ENCODE measurements at regions not wholly inside any gene's neighbourhood (a gene's known extent, or its start where the extent isn't known, plus 50 kb on each side); places are given as distances from the start of the nearest gene placed in this dataset.

DNA sequence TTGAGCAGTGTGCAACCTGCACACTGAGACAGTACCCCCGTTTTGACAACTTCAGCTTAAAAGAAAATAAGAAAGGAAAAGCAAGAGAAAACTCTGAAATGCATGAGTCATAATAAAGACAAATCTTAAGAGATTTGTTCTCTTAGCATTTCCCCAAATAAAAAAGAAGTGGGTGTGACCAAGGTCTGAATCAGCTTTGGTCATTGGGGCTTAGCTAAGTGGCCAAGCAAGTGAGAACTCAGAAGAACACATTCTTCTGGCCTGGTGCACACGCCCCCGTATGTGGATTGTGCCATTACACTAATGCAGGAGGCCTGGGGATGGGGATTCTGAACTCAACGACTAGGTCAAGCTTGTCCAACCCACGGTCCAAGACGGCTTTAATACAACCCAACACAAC lies 56.9 kb upstream of the PDZRN3 start:
- no peak overlapping the region for H3K27ac ChIP-seq
- no peak for TF ChIP-seq ZFX (IDR thresholded peaks at IDR 0.05)
- TF ChIP-seq, protein P1, sequence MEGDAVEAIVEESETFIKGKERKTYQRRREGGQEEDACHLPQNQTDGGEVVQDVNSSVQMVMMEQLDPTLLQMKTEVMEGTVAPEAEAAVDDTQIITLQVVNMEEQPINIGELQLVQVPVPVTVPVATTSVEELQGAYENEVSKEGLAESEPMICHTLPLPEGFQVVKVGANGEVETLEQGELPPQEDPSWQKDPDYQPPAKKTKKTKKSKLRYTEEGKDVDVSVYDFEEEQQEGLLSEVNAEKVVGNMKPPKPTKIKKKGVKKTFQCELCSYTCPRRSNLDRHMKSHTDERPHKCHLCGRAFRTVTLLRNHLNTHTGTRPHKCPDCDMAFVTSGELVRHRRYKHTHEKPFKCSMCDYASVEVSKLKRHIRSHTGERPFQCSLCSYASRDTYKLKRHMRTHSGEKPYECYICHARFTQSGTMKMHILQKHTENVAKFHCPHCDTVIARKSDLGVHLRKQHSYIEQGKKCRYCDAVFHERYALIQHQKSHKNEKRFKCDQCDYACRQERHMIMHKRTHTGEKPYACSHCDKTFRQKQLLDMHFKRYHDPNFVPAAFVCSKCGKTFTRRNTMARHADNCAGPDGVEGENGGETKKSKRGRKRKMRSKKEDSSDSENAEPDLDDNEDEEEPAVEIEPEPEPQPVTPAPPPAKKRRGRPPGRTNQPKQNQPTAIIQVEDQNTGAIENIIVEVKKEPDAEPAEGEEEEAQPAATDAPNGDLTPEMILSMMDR (conservative IDR thresholded peaks at IDR 0.05): no peak

DNA sequence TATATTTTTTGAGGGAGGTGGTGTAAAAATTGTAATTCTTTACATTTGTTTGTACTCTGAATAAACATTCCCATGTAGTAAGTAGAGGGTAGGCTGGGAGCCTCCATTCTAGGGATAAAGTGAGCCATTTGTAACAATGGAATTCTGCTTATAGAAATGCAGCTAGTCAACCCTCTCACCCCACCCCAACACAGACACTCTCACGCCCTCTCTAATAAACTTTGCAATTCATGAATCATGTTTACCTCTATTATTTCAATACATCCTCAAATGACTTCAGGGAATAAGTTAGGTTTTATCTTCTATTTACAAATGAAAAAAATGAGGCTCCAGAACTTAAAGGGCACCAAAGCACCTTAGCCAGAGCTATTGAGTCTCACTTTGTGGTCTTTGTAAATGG lies 56.5 kb upstream of the PDZRN3 start:
- TF ChIP-seq, protein P1 (conservative IDR thresholded peaks at IDR 0.05): no peak
- no peak for TF ChIP-seq ZFX (IDR thresholded peaks at IDR 0.05)
- H3K27ac ChIP-seq: no peak overlapping the region

DNA sequence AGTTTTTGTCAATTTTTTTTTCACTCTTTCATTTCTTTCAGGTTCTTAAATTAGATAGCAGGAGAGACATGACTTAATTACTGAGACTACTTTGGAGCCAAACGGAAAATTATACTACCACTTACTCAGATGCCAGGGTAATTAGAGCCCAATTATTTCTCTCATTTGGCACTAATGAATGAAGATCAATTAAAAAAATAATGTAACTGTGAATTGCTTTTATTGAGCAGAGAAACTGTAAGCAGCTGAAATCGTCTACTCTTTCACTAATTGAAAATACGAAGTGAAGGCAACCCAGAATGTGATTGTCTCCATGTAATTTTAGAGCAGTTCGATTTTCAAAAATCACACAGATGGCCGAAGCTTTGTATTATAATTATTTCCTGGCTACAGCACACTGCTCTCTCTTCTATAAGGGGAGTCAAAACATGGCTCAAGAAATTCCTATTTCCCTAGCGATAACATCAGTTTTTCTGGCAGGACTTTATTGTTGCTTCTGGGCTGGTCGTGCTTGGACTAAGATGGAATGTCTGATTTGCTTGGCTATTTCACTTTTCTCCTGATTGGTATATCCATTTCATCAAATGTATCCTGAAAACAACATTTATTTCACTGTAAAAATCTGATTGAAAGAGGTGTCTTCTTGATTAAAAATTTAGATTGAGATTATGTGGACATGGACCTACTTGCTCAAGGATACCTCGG lies 55.8 kb upstream of the PDZRN3 start:
- H3K27ac ChIP-seq: no peak overlapping the region
- TF ChIP-seq, protein P1 (conservative IDR thresholded peaks at IDR 0.05): no peak
- TF ChIP-seq ZFX (IDR thresholded peaks at IDR 0.05): no peak

DNA sequence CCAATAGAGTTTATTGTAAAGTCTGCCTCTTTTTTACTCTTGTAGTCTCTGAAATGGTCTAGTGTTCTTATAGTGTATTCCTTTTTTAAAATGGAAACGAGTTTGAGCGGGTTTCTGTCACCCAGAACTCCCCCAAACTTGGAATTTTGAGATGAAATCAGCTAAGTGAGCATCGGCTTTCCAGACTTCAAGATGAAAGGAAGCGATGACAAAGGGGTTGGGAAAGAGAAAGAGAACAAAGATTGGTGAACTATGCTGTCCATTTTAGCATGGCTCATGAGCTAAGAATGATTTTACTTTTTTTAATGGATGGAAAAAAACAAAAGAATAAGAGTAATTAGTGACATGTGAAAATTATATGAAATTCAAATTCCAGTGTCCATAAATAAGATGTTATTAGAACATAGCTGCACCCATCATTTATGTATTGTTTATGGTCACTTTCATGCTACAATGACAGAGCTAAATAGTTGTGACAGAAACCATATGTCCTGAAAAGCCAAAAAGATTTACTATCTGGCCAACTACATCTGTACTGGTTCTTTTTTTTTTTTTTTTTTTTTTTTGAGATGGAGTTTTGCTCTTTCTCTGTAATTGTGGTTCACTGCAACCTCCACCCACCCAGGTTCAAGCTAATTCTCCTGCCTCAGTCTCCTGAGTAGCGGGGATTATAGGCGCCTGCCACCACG lies 52.7 kb upstream of the PDZRN3 start:
- no peak for TF ChIP-seq ZFX (IDR thresholded peaks at IDR 0.05)
- TF ChIP-seq, protein P1 (conservative IDR thresholded peaks at IDR 0.05): no peak
- no peak overlapping the region for H3K27ac ChIP-seq

Measured in C4-2B (cell line).